ENCODE measurements at regions not wholly inside any gene's neighbourhood (a gene's known extent, or its start where the extent isn't known, plus 50 kb on each side); places are given as distances from the start of the nearest gene placed in this dataset.

DNA sequence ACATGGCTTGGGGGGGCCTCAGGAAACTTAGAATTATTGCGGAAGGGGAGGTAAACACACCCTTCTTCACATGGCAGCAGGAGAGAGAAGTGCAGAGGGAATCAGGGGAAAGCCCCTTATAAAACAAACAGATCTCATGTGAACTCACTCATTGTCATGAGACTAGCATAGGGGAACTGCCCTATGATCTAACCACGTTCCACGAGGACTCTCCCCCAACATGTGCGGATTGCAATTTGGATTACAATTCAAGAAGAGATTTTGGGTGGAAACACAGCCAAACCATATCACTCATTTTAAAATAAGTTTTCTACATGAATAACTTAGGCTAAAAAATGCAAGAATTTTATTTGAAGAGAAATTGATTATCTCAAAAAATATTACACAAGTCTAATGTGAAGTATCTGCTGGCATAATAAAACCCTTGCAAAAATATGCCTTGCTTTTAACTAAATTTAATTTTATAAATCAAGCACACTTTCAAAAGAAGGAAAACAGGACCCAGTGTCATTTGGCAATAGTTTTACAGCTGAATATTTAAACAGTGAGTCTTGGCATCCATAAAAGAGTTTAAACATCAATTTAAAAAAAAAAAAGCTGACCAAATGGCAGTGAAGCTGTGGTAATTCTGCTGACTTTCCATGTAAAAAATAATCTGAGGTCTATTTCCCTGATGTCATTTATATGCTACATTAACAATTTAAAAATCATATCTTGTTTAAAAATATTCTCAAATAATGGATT, 1057.2 kb downstream of the NAALADL2 start:
- no peak for DNase-seq (ENCODE audit: extremely low read depth, low read depth)

DNA sequence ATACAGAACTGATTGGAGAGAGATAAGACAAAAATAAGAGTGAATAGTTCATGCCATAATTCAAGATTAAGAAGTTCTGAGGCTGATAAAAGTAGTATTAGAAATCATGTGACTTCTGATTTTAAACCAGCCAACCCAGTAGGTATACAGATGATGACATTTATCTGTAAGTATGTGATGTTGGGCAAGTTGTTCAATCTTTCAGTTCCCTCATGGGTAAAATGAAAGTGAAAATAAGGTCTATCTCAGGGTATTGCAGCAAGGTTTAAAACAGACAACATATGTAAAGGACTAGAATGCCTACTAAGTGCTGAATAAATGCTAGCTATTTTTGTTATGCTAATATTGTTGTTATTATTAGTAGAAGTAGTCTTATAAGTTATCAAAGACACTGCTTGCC, 1055.7 kb downstream of the NAALADL2 start:
- DNase-seq (ENCODE audit: extremely low read depth, low read depth) = no peak

DNA sequence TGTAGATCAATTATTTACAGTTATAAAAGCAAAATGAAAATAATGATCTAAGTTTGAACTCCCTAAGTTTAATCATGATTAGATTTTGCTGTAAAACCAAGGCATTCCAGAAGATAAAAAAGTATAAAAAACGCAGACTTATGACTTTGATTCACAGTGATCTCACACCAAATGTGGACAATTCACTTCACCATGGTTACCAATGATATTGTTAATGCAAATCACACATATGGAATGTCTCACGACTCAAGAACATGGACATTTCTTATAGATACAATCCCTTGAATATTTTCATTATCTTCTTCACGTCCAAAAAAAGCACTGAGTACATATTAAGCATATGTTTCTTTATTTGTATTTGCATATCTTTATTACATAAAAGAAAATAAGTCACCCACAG, 1054.2 kb downstream of the NAALADL2 start:
- no peak for DNase-seq (ENCODE audit: extremely low read depth, low read depth)

DNA sequence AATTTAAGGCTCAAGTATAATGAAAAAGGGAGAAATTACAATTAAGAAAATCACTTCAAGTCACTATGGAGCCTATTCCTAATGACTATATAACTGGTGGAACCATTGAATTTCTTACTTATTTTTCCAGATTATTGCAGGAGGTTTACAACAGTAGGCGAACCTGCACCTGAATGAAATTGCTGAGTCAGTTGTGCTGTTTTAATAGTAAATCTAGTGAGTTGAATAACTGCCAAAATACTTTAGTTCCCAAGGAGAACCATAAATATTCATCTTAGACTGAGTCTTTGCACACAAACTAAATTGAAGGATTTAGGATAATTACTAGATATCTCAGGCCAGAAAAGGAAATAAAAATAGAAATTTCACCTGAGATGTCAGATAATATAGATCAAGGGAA, 1052.8 kb downstream of the NAALADL2 start:
- no peak for DNase-seq (ENCODE audit: extremely low read depth, low read depth)

DNA sequence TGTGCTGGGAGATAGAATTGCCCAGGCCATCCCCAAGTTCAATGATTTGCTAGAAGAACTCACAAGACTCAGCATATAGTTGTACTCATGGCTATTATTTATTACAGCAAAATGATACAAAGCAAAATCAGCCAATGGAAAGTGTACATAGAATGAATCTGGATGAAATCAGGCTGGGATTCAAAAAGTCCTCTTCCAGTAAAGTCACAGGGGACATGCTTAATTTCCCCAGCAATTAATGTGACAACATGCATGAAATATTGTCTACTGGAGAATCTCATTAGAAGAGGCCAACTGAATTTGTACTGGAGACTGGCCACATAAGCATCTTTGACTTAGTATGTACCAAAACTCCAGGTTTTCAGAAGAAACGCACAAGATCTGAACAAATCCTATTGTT, 1043.1 kb downstream of the NAALADL2 start:
- DNase-seq (ENCODE audit: extremely low read depth, low read depth) = no peak

DNA sequence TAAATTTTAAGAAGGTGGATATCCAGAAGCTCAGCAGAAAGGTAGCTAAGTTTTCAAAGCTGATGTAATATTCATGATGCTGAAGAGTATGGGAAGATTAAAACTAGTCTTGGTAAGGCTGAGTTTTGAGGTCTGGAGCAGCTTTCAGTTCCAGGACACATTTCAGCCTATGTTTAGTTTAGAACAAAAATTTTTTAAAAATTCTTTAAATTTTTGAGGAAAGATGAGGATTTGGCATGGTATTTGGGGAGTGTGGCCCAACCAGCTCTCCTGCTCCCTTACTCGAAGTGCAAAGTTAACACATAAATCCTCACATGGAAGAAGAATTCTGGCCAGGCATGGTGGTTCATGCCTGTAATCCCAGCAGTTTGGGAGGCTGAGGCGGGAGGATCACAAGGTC, 1039.1 kb downstream of the NAALADL2 start:
- no peak for DNase-seq (ENCODE audit: extremely low read depth, low read depth)

DNA sequence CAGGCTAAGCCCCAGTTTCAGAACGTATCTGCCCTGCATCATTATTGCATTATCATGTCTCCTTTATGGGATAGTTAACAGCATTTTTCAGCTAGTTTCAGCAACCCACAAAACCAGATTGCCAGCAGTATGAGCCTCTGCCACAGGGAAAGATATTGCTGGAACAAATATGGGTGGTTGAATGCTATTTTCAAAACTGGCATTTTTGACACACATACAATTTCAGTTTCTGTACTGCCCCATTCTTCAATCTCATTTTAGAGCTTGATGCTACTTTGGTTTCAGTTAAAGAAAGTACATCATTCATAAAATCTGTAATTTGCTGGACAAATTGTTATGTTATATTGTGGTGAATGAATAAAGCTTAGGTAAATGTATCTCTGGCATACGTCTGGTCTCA, 1037.5 kb downstream of the NAALADL2 start:
- no peak for DNase-seq (ENCODE audit: extremely low read depth, low read depth)

DNA sequence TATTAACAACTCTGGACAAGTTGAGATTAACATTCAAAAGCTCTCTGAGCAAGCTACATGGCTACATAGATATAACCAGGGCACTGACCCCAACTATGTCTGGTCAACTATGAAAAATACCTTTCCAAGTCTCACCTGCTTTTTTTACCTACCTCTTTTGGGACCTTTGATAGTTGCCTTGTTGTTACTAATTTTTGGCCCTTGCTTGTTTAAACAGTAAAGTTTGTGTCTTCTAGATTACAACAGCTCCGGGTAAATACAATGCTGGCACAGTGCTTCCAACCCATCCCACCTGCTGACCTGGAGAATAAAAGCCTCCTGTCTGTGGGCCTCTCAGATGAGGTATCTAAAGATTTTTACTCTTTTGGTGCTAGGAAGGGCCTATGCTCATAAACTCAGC, 1036.6 kb downstream of the NAALADL2 start:
- DNase-seq (ENCODE audit: extremely low read depth, low read depth) = no peak

DNA sequence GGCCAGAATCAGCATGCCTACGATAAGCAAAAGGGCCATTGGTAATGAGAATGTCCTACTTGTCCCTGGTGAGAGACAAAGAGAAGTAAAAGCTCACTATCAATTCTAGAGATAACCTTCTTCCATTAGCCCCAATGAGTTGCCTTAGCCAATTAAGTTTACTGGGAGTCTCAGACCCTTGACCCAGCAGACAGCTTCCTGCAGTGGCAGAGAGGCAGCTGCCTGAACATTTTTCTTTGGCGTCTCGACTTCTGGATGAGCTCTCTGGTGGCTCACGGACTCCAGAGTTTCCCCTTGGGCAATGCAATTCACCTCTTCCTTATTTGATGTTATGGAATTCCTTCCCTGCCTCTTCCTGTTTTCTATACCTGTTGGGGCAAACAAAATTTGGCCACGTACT, 1034.4 kb downstream of the NAALADL2 start:
- no peak for DNase-seq (ENCODE audit: extremely low read depth, low read depth)

DNA sequence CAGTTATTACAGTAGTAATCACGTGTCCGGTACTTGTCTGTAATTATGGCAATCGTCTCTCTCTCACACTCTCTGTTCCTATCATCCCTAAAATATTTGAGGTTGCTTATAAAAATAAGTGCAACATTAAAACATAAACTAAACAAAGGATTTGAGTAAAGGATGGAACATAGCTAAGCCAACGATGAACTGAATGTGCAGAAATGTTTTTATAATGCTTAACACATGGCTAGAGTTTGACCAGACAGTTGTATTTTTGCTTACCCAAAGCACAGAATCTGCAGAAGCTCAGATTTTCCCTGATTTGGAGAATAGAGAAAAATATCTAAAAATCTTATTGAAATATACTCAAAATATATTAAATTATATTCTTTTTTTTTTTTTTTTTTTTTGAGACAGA, 1030.9 kb downstream of the NAALADL2 start:
- no peak for DNase-seq (ENCODE audit: extremely low read depth, low read depth)

DNA sequence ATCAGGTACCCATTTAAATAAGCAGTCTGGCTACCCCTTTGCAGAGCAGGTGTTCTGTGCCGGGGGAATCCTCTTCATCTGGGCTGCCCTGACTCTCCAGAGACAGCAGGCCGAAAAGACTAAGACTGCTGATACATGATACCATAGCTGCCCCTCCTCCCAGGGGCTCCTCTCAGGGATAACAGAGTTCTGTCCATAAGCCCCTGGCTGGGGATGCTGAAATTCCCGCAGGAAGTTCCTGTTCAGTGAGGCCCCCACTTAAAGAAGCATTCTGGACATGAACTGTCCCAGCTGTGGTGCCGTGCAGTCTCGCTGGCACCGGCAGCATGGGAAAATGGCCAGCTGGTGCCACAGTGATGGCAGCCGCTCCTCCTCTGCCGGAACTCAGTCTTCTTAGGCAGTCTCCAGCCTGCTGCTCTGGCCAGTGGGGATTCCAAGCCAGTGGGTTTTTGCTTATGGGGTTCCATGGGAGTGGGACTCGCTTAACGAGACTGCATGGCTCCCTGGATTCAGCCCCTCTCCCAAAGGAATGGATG, 1026.2 kb downstream of the NAALADL2 start:
- no peak for DNase-seq (ENCODE audit: extremely low read depth, low read depth)

DNA sequence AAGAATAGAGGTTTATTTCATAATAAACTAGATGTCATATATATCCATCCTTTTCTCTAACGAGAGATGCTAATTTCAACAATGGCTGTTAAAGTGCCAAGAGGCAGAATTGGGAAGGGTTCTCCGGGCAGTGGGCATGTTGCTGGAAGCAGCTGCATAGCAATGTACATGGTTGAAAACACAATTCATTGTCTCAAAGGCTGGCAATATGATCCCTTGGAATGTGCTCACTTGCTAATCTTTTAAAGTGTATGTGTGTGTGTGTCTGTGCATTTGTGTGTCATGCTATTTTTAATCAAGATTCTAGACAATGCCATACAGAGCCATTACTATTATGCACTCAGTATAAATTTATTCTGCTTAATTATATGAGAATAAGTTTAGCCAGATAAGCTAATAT, 1020.3 kb downstream of the NAALADL2 start:
- DNase-seq (ENCODE audit: extremely low read depth, low read depth) = no peak

DNA sequence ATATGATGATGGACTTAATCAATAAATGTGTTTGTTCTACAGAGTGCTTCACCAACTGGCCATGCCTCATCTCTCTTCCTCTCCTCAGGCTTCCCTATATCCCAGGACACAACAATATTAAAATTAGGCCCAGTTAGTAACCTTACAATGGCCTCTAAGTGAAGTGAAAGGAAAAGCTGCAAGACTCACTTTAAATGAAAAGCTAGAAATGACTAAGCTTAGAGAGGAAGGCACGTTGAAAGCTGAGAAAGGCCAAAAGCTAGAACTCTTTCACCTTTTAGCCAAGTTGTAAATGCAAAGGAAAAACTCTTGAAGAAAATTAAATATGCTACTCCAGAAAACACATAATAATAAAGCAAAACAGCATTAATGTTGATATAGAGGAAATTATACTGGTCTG, 1010.3 kb downstream of the NAALADL2 start:
- DNase-seq (ENCODE audit: extremely low read depth, low read depth) = no peak

DNA sequence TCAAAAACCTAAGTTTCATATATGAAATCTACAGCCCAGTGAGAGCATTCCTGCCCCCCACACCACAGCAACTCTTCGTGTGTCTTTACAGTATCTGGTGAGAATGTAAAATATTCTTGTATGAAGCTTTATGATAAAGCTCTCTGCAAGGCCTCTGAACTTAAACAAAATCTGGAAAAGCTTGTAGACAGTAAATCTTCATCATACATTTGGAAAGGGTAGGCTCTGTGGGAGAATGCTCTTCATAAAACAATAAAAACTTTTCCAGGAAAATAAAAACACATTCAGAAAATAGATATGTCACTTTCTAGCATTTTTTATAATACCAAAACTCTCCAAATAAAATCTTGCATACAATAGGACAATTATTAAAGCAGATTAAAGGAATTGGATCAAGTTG, 1009.5 kb downstream of the NAALADL2 start:
- no peak for DNase-seq (ENCODE audit: extremely low read depth, low read depth)

DNA sequence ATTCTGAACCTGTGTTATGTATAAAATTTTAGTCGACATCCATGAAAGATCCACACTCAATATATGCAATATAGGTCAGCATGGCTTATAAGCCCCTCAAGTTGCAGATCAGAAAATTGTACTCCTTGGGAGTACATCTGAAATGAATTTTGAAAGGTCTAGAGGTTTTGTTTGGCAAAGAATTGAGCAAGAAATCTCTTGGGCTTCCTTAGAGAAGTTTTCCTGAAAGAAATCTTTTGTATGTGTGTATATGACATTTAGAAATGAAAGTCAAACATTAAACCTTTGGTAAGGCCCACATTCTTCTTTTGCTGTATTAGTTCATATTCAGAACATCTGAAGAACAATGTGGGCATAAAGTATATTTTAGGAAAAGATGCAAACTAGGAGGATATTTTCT, 1006.6 kb downstream of the NAALADL2 start:
- DNase-seq (ENCODE audit: extremely low read depth, low read depth) = no peak

DNA sequence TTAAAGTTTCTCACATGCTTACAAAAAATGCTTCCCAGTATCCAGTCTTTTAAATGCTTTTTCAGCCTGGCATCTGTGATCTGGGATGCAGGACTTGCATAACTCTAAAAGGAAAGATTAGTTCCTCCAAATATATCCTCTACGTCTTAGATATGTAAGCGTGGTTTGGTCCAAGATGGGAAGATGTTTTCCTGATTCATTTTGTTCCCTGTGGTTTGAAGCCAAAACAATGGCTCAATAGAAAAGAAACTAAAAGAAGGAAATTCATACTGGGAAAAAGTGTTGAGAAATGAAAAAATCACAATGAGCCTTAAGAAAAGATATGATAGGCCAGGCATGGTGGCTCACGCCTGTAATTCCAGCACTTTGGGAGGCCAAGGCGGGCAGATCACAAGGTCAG, 1002.8 kb downstream of the NAALADL2 start:
- DNase-seq (ENCODE audit: extremely low read depth, low read depth) = no peak

Small RNAs in the stretch of these regions (small RNA-seq; reads per million reads assigned to genes)
- gene AC104640.2 (0 reads per million in 2 experiments), gene RNA5SP147 (0 reads per million in 2 experiments)
